ENCODE measurements at regions not wholly inside any gene's neighbourhood (a gene's known extent, or its start where the extent isn't known, plus 50 kb on each side); places are given as distances from the start of the nearest gene placed in this dataset.

GRCh38 chr21:28359300-28359699 lies 633.4 kb downstream of the LTN1 start:
- H3K4me1 ChIP-seq (ENCODE audit: insufficient read depth): no peaks in the 10 kb centered on the region
- no peak for DNase-seq
- no peak for TF ChIP-seq CTCF (IDR thresholded peaks at IDR 0.05)
- no peak for TF ChIP-seq EP300 (IDR thresholded peaks at IDR 0.05)
- TF ChIP-seq POLR2A (IDR thresholded peaks at IDR 0.05): no peak
- H3K27me3 ChIP-seq: no peaks in the 10 kb centered on the region
- no peaks in the 10 kb centered on the region for H3K36me3 ChIP-seq
- H3K9me3 ChIP-seq: no peaks in the 10 kb centered on the region
- H3K27ac ChIP-seq: no peak overlapping the region
- no peak overlapping the region for H3K4me3 ChIP-seq
- intact Hi-C loops (cut with DNase I): no loop called here

GRCh38 chr21:28358702-28359101 lies 634.0 kb downstream of the LTN1 start:
- TF ChIP-seq CTCF (IDR thresholded peaks at IDR 0.05) (no peak), EP300 (IDR thresholded peaks at IDR 0.05) (no peak), POLR2A (IDR thresholded peaks at IDR 0.05) (no peak)
- intact Hi-C loops (cut with DNase I): no loop called here
- Histone ChIP-seq H3K4me3 (no peak overlapping the region), H3K4me1 (ENCODE audit: insufficient read depth) (no peaks in the 10 kb centered on the region), H3K36me3 (no peaks in the 10 kb centered on the region), H3K9me3 (no peaks in the 10 kb centered on the region), H3K27ac (no peak overlapping the region), H3K27me3 (no peaks in the 10 kb centered on the region)
- no peak for DNase-seq
- 89 to 92% (median 91%) methylated on average over 4 of the region's 4 CpGs for WGBS, 3 donors

- Histone ChIP-seq H3K9me3 (no peaks in the 10 kb centered on the region), H3K36me3 (no peaks in the 10 kb centered on the region), H3K4me1 (ENCODE audit: insufficient read depth) (no peaks in the 10 kb centered on the region), H3K27ac (no peak overlapping the region), H3K4me3 (no peak overlapping the region), H3K27me3 (no peaks in the 10 kb centered on the region)
- intact Hi-C loops (cut with DNase I): no loop called here
- no peak for TF ChIP-seq POLR2A (IDR thresholded peaks at IDR 0.05)
- no peak for TF ChIP-seq CTCF (IDR thresholded peaks at IDR 0.05)
- TF ChIP-seq EP300 (IDR thresholded peaks at IDR 0.05): no peak
- WGBS, 3 donors: 95 to 100% (median 98%) methylated on average over 1 of the region's 1 CpG
- DNase-seq: no peak
Measured at GRCh38 chr21:28358170-28358569, 634.5 kb downstream of the LTN1 start.

- no peaks in the 10 kb centered on the region for H3K27me3 ChIP-seq
- DNase-seq: no peak
- no peak overlapping the region for H3K27ac ChIP-seq
- no peaks in the 10 kb centered on the region for H3K4me1 ChIP-seq (ENCODE audit: insufficient read depth)
- no peaks in the 10 kb centered on the region for H3K36me3 ChIP-seq
- TF ChIP-seq EP300 (IDR thresholded peaks at IDR 0.05) (no peak), CTCF (IDR thresholded peaks at IDR 0.05) (no peak)
- intact Hi-C loops (cut with DNase I): no loop called here
- WGBS, 3 donors: 96 to 97% (median 97%) methylated on average over 3 of the region's 3 CpGs
- no peak overlapping the region for H3K4me3 ChIP-seq
- H3K9me3 ChIP-seq: no peaks in the 10 kb centered on the region
Measured at GRCh38 chr21:28357743-28358142, 634.9 kb downstream of the LTN1 start.

- 90 to 97% (median 93%) methylated on average over 2 of the region's 2 CpGs for WGBS, 3 donors
- Histone ChIP-seq H3K4me1 (ENCODE audit: insufficient read depth) (no peaks in the 10 kb centered on the region), H3K27ac (no peak overlapping the region), H3K27me3 (no peaks in the 10 kb centered on the region), H3K9me3 (no peaks in the 10 kb centered on the region), H3K36me3 (no peaks in the 10 kb centered on the region), H3K4me3 (no peak overlapping the region)
- intact Hi-C loops (cut with DNase I): no loop called here
- no peak for DNase-seq
- TF ChIP-seq EP300 (IDR thresholded peaks at IDR 0.05) (no peak), CTCF (IDR thresholded peaks at IDR 0.05) (no peak), POLR2A (IDR thresholded peaks at IDR 0.05) (no peak)
Measured at GRCh38 chr21:28356422-28356821, 636.3 kb downstream of the LTN1 start.
